Activated naive CD8-positive, alpha-beta T cell treated with anti-CD3 and anti-CD28 coated beads for 36 hours (primary cell): ENCODE measurements at regions not wholly inside any gene's neighbourhood (a gene's known extent, or its start where the extent isn't known, plus 50 kb on each side); places are given as distances from the start of the nearest gene placed in this dataset.
"Not testable (repeated sequence)": the region's sequence is repeated elsewhere in the genome, so short reads cannot be mapped to it uniquely, and the experiment has no call there.

Experiments
- DNase-seq: peaks from one replicate; pipeline ENCODE4 v3.0.0; 2021
- H3K27ac Mint-ChIP-seq: one replicate; pipeline ENCODE4 v1.8.0; 2022; ENCODE audit warnings: mild to moderate bottlenecking, moderate library complexity, mixed read lengths
- H3K27me3 Mint-ChIP-seq: one replicate; pipeline ENCODE4 v1.8.0; 2022; ENCODE audit warnings: mild to moderate bottlenecking, mixed read lengths
- H3K36me3 Mint-ChIP-seq: one replicate; pipeline ENCODE4 v1.8.0; 2021; ENCODE audit warnings: mild to moderate bottlenecking, mixed read lengths
- H3K4me1 Mint-ChIP-seq: one replicate; pipeline ENCODE4 v1.8.0; 2021; ENCODE audit warnings: mixed read lengths
- H3K4me3 Mint-ChIP-seq: one replicate; pipeline ENCODE4 v1.8.0; 2022; ENCODE audit warnings: mild to moderate bottlenecking, moderate library complexity, mixed read lengths
- H3K9me3 Mint-ChIP-seq: one replicate; pipeline ENCODE4 v1.8.0; 2022; ENCODE audit warnings: mixed read lengths

DNA sequence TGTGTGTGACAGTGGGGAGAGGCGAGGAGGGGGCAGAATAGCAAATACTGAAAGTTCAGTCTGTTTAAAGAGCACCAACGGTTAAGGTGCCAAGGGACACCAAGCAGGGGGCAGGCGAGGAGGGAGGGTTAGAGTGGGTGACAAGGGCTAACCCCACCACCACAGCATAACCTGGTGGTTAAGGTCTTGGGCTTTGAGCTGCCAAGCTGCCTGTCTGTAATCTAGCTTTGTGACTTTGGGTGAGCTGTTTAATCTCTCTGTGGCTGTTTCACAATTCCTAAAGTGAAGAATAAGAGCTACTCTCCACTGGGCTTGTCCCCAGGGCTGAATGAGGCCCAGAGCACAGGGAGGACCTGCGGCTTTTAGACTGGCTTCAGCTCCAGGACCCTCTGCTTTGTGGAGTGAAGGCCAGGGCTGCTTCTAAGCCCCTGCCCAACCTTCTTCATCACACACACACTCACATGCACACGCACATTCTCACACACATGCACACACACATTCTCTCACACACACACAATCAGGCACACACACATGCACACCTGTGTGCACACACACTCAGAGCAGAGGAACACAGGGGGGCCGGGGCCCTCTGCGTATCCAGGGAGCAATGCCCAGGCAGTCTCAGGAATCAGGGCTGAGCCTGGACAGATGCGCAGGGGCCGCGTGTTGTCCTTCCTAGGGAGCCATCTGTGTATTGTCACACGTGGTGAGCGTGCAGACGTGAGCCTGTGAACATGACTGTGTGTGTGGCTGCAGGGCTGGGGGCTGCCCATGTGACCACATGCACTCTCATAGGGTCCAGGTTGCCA, 101.6 kb upstream of the TARDBP start:
- DNase-seq: no peak
- H3K27me3 Mint-ChIP-seq: no peaks in the 10 kb centered on the region
- peaks cover 10% of the 10 kb centered on the region for H3K4me1 Mint-ChIP-seq
- H3K27ac Mint-ChIP-seq: no peak overlapping the region
- no peak overlapping the region for H3K4me3 Mint-ChIP-seq
- no peaks in the 10 kb centered on the region for H3K9me3 Mint-ChIP-seq
- H3K36me3 Mint-ChIP-seq: no peaks in the 10 kb centered on the region

GRCh38 chr1:10911490-10912166, 100.8 kb upstream of the TARDBP start:
- DNase-seq: no peak
- Mint-ChIP-seq H3K27ac (no peak overlapping the region), H3K27me3 (peaks cover 5% of the 10 kb centered on the region), H3K4me3 (no peak overlapping the region), H3K9me3 (no peaks in the 10 kb centered on the region), H3K36me3 (no peaks in the 10 kb centered on the region), H3K4me1 (peaks cover 4% of the 10 kb centered on the region)

GRCh38 chr1:10912441-10912840, 100.0 kb upstream of the TARDBP start:
- H3K4me1 Mint-ChIP-seq: peaks cover 5% of the 10 kb centered on the region
- DNase-seq: no peak

GRCh38 chr1:10914056-10914455, 98.4 kb upstream of the TARDBP start:
- DNase-seq: no peak
- no peaks in the 10 kb centered on the region for H3K9me3 Mint-ChIP-seq
- H3K27ac Mint-ChIP-seq: no peak overlapping the region
- H3K36me3 Mint-ChIP-seq: no peaks in the 10 kb centered on the region
- peaks cover 25% of the 10 kb centered on the region for H3K27me3 Mint-ChIP-seq
- no peak overlapping the region for H3K4me3 Mint-ChIP-seq
- H3K4me1 Mint-ChIP-seq: peaks cover 16% of the 10 kb centered on the region

More at GRCh38 chr1:10912441-10912840, 100.0 kb upstream of the TARDBP start:
- Mint-ChIP-seq H3K36me3 (no peaks in the 10 kb centered on the region), H3K9me3 (no peaks in the 10 kb centered on the region), H3K4me3 (no peak overlapping the region), H3K27me3 (peaks cover 13% of the 10 kb centered on the region), H3K27ac (no peak overlapping the region)

DNA sequence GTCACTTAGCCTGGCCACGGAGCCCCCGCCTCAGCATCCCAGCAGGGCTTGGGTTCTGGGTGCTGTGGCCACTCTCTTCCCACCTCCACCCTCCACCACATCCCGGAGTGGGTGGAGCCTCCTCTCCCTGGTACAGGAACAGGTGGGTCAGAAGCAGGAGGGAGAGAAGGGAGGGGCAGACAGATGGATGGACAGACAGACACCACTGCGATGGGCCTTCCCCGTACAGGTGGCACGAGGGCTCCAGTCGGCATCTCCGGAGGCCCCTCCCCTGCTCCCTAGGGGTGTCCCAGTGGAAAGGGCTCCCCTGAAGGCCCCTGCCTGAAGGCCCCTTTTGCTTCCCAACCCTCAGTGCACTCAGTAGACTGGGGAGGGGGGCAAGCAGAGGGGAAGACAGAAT, 96.9 kb upstream of the TARDBP start:
- no peak for DNase-seq
- H3K4me3 Mint-ChIP-seq: no peak overlapping the region
- H3K27ac Mint-ChIP-seq: no peak overlapping the region
- peaks cover 28% of the 10 kb centered on the region for H3K27me3 Mint-ChIP-seq
- H3K4me1 Mint-ChIP-seq: peaks cover 16% of the 10 kb centered on the region
- H3K36me3 Mint-ChIP-seq: no peaks in the 10 kb centered on the region
- H3K9me3 Mint-ChIP-seq: no peaks in the 10 kb centered on the region

DNA sequence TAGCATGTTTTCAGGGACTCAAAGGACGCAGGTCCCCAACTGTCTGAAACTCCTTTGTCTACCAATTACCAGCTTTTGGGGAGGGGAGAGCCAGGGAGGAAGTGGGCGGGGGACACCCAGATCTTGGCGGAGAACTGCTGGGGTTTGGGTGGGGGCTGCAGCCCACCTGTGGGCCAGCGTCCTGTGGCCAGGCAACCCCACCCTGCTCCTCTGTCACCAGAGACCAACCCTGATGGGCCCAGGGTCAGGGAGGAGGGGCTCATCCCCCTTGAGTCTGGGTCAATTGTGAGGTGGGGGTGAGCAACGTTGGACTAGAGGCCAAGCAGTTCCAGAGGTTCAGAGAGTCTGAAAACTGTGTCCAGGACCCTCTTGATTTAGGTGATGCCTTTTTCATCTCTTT, 96.1 kb upstream of the TARDBP start:
- Mint-ChIP-seq H3K27ac (no peak overlapping the region), H3K9me3 (no peaks in the 10 kb centered on the region), H3K36me3 (no peaks in the 10 kb centered on the region), H3K27me3 (peaks cover 35% of the 10 kb centered on the region), H3K4me1 (peaks cover 16% of the 10 kb centered on the region), H3K4me3 (no peak overlapping the region)
- DNase-seq: no peak

- H3K4me1 Mint-ChIP-seq: peaks cover 20% of the 10 kb centered on the region
- H3K27me3 Mint-ChIP-seq: peaks cover 35% of the 10 kb centered on the region
- no peak overlapping the region for H3K27ac Mint-ChIP-seq
- H3K4me3 Mint-ChIP-seq: no peak overlapping the region
- DNase-seq: no peak
- no peaks in the 10 kb centered on the region for H3K36me3 Mint-ChIP-seq
- no peaks in the 10 kb centered on the region for H3K9me3 Mint-ChIP-seq
These were observed 95.5 kb upstream of the TARDBP start for GRCh38 chr1:10916991-10917390.

- peaks cover 25% of the 10 kb centered on the region for H3K4me1 Mint-ChIP-seq
- peaks cover 35% of the 10 kb centered on the region for H3K27me3 Mint-ChIP-seq
- peak overlapping the region; percentile 16 for H3K4me3 Mint-ChIP-seq
- no peaks in the 10 kb centered on the region for H3K36me3 Mint-ChIP-seq
- no peaks in the 10 kb centered on the region for H3K9me3 Mint-ChIP-seq
- no peak overlapping the region for H3K27ac Mint-ChIP-seq
- DNase-seq: no peak
These were observed 94.7 kb upstream of the TARDBP start for GRCh38 chr1:10917513-10918454.

DNA sequence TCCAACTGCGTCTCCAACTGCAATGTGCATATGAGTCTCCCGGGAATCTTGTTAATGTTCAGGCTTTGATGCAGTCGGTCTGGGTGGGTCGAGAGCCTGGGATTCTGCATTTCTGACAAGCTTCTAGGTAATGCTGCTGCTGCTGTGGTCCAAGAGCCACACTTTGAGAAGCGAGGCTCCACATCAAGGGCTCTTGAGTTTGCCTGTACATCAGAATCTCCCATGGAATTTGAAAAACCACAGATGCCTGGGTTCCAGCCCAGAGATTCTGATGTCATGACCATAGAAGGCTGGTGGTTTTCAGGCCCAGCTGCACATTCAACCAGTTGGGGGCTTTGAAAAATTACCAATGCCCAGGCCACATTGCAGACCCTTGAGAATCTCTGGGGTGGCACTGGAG, 93.9 kb upstream of the TARDBP start:
- H3K4me1 Mint-ChIP-seq: peaks cover 27% of the 10 kb centered on the region
- no peak overlapping the region for H3K27ac Mint-ChIP-seq
- no peak overlapping the region for H3K4me3 Mint-ChIP-seq
- H3K36me3 Mint-ChIP-seq: no peaks in the 10 kb centered on the region
- DNase-seq: no peak
- H3K9me3 Mint-ChIP-seq: no peaks in the 10 kb centered on the region
- H3K27me3 Mint-ChIP-seq: peaks cover 35% of the 10 kb centered on the region

DNA sequence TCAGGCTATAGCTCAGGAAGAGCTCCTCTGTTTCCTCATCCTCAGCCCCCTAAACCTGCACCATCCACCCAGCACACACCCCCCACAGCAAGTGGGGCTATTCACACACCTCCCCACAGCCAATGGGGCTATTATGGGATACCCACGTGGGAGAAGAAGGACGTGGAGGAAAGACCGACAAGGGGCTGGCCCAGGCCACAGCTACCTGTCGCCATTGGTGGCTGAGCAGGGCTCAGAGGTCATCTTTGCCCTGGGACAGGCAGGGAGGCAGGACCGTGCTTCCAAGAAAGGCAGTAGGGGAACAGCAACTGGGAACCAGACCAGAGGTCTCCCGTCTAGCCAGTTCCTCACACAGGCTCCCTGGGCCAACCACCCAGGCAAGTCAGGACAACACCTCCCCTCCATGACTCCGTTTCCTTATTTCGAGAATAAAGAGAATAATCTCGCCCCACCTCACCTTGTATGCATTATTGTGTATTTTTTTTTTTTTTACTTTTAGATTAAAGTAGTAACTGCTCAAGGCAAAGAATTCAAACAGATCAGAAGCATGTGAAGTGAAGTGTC, 92.3 kb upstream of the TARDBP start:
- H3K9me3 Mint-ChIP-seq: no peaks in the 10 kb centered on the region
- peaks cover 38% of the 10 kb centered on the region for H3K27me3 Mint-ChIP-seq
- H3K27ac Mint-ChIP-seq: no peak overlapping the region
- H3K4me1 Mint-ChIP-seq: peaks cover 27% of the 10 kb centered on the region
- H3K36me3 Mint-ChIP-seq: no peaks in the 10 kb centered on the region
- no peak overlapping the region for H3K4me3 Mint-ChIP-seq
- DNase-seq: no peak

DNA sequence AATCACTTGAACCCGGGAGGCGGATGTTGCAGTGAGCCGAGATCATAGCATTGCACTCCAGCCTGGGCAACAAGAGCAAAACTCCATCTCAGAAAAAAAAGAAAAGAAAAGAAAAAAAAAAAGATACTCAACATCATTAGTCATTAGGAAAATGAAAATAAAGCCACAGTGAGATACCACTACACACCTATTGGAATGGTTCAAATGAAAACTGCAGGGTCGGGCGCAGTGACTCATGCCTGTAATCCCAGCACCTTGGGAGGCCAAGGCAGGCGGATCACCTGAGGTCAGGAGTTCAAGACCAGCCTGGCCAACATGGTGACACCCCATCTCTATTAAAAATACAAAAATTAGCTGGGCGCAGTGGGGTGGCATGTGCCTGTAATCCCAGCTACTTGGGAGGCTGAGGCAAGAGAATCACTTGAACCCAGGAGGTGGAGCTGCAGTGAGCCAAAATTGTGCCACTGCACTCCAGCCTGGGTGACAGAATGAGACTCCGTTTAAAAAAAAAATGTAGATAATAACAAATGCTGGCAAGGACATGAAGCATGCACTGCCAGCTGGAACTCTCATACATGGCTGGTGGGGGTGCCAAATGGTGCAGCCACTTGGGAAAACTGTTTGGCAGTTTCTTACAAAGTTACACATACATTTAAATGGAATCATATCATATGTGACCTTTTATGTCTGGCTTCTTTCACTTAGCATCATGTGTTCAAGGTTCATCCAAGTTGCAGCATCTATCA, 90.0 kb upstream of the TARDBP start:
- H3K4me3 Mint-ChIP-seq, H3K36me3 Mint-ChIP-seq, H3K27ac Mint-ChIP-seq, H3K9me3 Mint-ChIP-seq: not testable (repeated sequence)
- Mint-ChIP-seq H3K4me1 (peaks cover 22% of the 10 kb centered on the region), H3K27me3 (peaks cover 31% of the 10 kb centered on the region)
- DNase-seq: peak; percentile 59

- no peak overlapping the region for H3K4me3 Mint-ChIP-seq
- no peak for DNase-seq
- H3K36me3 Mint-ChIP-seq: peaks cover 5% of the 10 kb centered on the region
- H3K27ac Mint-ChIP-seq: no peak overlapping the region
- peaks cover 12% of the 10 kb centered on the region for H3K4me1 Mint-ChIP-seq
- peaks cover 6% of the 10 kb centered on the region for H3K9me3 Mint-ChIP-seq
- H3K27me3 Mint-ChIP-seq: peaks cover 24% of the 10 kb centered on the region
These were observed 88.4 kb upstream of the TARDBP start for GRCh38 chr1:10924030-10924429.

DNA sequence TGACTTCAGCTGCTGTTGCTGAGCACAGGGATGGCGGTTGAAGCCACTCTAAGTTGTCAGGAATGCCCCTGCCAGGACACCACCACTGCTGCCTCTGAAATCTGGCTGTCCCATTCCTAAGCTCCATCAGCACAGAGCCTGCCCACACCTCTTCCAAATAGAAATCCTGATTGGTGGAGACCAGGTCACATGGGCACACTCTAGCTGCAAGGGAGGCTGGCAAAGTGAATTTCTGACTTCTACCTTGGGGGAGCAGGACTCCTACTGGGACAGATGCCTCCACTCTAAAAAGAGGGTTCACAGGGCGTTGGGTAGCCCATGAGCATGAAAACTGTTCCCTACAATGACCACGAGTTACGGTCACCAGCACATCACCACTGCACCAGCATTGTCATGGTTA, 83.8 kb upstream of the TARDBP start:
- Mint-ChIP-seq H3K27ac (no peak overlapping the region), H3K9me3 (peaks cover 12% of the 10 kb centered on the region), H3K27me3 (peaks cover 20% of the 10 kb centered on the region), H3K36me3 (peaks cover 6% of the 10 kb centered on the region), H3K4me3 (no peak overlapping the region), H3K4me1 (peaks cover 5% of the 10 kb centered on the region)
- no peak for DNase-seq

GRCh38 chr1:10932088-10932487, 80.4 kb upstream of the TARDBP start:
- H3K4me3 Mint-ChIP-seq: no peak overlapping the region
- H3K4me1 Mint-ChIP-seq: peaks cover 6% of the 10 kb centered on the region
- DNase-seq: peak; percentile 49
- H3K9me3 Mint-ChIP-seq: peaks cover 12% of the 10 kb centered on the region
- peaks cover 6% of the 10 kb centered on the region for H3K36me3 Mint-ChIP-seq
- H3K27ac Mint-ChIP-seq: no peak overlapping the region
- peaks cover 22% of the 10 kb centered on the region for H3K27me3 Mint-ChIP-seq
